ENCODE measurements at regions not wholly inside any gene's neighbourhood (a gene's known extent, or its start where the extent isn't known, plus 50 kb on each side); places are given as distances from the start of the nearest gene placed in this dataset.

DNA sequence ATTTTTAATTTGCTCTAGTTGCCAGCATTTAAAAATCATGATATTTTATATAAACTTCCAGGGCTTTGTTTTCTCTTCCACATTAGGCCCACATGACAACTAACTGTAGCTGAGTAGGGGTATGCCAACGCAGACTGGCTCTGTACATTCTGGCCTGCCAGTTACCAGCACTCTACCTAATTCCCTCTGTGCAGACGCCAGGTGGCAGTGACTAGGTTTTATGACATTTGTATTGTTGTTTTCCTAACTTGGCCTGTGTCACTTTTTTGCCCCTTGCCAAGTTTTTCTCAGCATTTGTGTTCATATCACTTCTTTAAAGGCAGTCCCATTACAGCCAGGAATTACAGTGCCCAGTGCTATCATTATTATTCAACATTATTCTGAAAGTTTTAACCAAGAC lies 347.5 kb downstream of the NKX6-1 start:
- TF ChIP-seq EZH2 (IDR thresholded peaks at IDR 0.05; ENCODE audit: insufficient read depth, poor library complexity, severe bottlenecking) (no peak), EZH2phosphoT487 (IDR thresholded peaks at IDR 0.05; ENCODE audit: insufficient read depth, low read depth) (no peak)
